WTC11 (cell line): ENCODE measurements at regions not wholly inside any gene's neighbourhood (a gene's known extent, or its start where the extent isn't known, plus 50 kb on each side); places are given as distances from the start of the nearest gene placed in this dataset.

Source experiments
- ATAC-seq: fragments of 200-7000 bp; cut with Tn5 transposase; 2 replicates; pipeline ENCODE4 v1.10.0; 2021; ENCODE audit warnings: mild to moderate bottlenecking, moderate library complexity
- CTCF ChIA-PET: fragments of 300-600 bp; sonication (Branson Sonifier 250); formaldehyde crosslinking; loops from one replicate; lab custom pipeline; 2021; ENCODE audit warnings: antibody characterized with exemption; lab: Charles Lee
- POLR2A ChIA-PET: fragments of 350-600 bp; sonication (Branson Sonifier 250); formaldehyde crosslinking; loops from one replicate; lab custom pipeline; 2021; ENCODE audit warnings: antibody characterized with exemption; lab: Charles Lee
- DNase-seq: peaks from one replicate; pipeline ENCODE4 v3.0.0; 2021; ENCODE audit warnings: low spot score
- H3K27ac Mint-ChIP-seq: 2 replicates; pipeline ENCODE4 v1.8.0; 2021; ENCODE audit warnings: mixed read lengths
- H3K27me3 Mint-ChIP-seq: 2 replicates; pipeline ENCODE4 v1.8.0; 2021; ENCODE audit warnings: low read depth, mild to moderate bottlenecking, moderate library complexity, mixed read lengths
- H3K36me3 Mint-ChIP-seq: 2 replicates; pipeline ENCODE4 v1.8.0; 2021; ENCODE audit warnings: mixed read lengths
- H3K4me1 Mint-ChIP-seq: 2 replicates; pipeline ENCODE4 v1.8.0; 2022; ENCODE audit warnings: mixed read lengths
- H3K4me3 Mint-ChIP-seq: 2 replicates; pipeline ENCODE4 v1.8.0; 2021; ENCODE audit warnings: mild to moderate bottlenecking, moderate library complexity, mixed read lengths
- H3K9me3 Mint-ChIP-seq: 2 replicates; pipeline ENCODE4 v1.8.0; 2021; ENCODE audit warnings: mixed read lengths
- EMX1 ChIP-seq: fragments of 250-450 bp; sonication (Bioruptor Pico); IDR thresholded peaks from 2 replicates; pipeline ENCODE4 v1.8.0; 2021; ENCODE audit warnings: mild to moderate bottlenecking
- IRF2 ChIP-seq: sonication (generic); formaldehyde crosslinking; IDR thresholded peaks from 2 replicates; pipeline ENCODE4 v1.8.0; 2022; ENCODE audit warnings: low read depth, missing genetic modification reagents, borderline replicate concordance
- MYBL2 ChIP-seq: sonication (generic); formaldehyde crosslinking; IDR thresholded peaks from 2 replicates; pipeline ENCODE4 v1.8.1; 2023; ENCODE audit warnings: mild to moderate bottlenecking, moderate library complexity, missing genetic modification reagents
- NFYB ChIP-seq: sonication (generic); formaldehyde crosslinking; conservative IDR thresholded peaks from 2 replicates; pipeline ENCODE4 v1.8.0; 2022; ENCODE audit warnings: low read depth, missing genetic modification reagents
- OVOL2 ChIP-seq: fragments of 250-450 bp; sonication (Bioruptor Pico); IDR thresholded peaks from 2 replicates; pipeline ENCODE4 v1.9.0; 2021; ENCODE audit warnings: mild to moderate bottlenecking, borderline replicate concordance
- PRRX2 ChIP-seq: fragments of 250-450 bp; sonication (Bioruptor Pico); IDR thresholded peaks from 2 replicates; pipeline ENCODE4 v1.8.0; 2021; ENCODE audit warnings: mild to moderate bottlenecking
- RELA ChIP-seq: sonication (generic); formaldehyde crosslinking; IDR thresholded peaks from 2 replicates; pipeline ENCODE4 v1.8.1; 2022; ENCODE audit warnings: missing genetic modification reagents, mild to moderate bottlenecking, borderline replicate concordance
- SMAD3 ChIP-seq: sonication (generic); formaldehyde crosslinking; IDR thresholded peaks from 2 replicates; pipeline ENCODE4 v1.8.0; 2022; ENCODE audit warnings: missing genetic modification reagents, mild to moderate bottlenecking, borderline replicate concordance
- SP1 ChIP-seq: sonication (generic); formaldehyde crosslinking; conservative IDR thresholded peaks from 2 replicates; pipeline ENCODE4 v1.8.1; 2022; ENCODE audit warnings: missing genetic modification reagents
- TEAD1 ChIP-seq: sonication (generic); formaldehyde crosslinking; IDR thresholded peaks from 2 replicates; pipeline ENCODE4 v1.8.0; 2022; ENCODE audit warnings: mild to moderate bottlenecking, missing genetic modification reagents
- TEAD4 ChIP-seq: sonication (generic); formaldehyde crosslinking; IDR thresholded peaks from 2 replicates; pipeline ENCODE4 v1.8.0; 2022; ENCODE audit warnings: mild to moderate bottlenecking, missing genetic modification reagents
- ZNF121 ChIP-seq: sonication (generic); formaldehyde crosslinking; IDR thresholded peaks from 2 replicates; pipeline ENCODE4 v1.8.0; 2023; ENCODE audit warnings: missing genetic modification reagents
- ZNF138 ChIP-seq: sonication (generic); formaldehyde crosslinking; conservative IDR thresholded peaks from 2 replicates; pipeline ENCODE4 v1.8.1; 2022; ENCODE audit warnings: mild to moderate bottlenecking, moderate library complexity, missing genetic modification reagents
- ZNF219 ChIP-seq: sonication (generic); formaldehyde crosslinking; IDR thresholded peaks from 2 replicates; pipeline ENCODE4 v1.8.0; 2023; ENCODE audit warnings: missing genetic modification reagents, mild to moderate bottlenecking, borderline replicate concordance
- ZNF416 ChIP-seq: fragments of 250-450 bp; sonication (Bioruptor Pico); IDR thresholded peaks from 2 replicates; pipeline ENCODE4 v1.9.0; 2021; ENCODE audit warnings: mild to moderate bottlenecking, inconsistent platforms
- ZNF671 ChIP-seq: fragments of 250-450 bp; sonication (Bioruptor Pico); IDR thresholded peaks from 2 replicates; pipeline ENCODE4 v1.8.0; 2021; ENCODE audit warnings: mild to moderate bottlenecking
- TF ChIP-seq, protein P1 (sequence below): sonication (generic); formaldehyde crosslinking; IDR thresholded peaks from 2 replicates; pipeline ENCODE4 v1.8.0; 2022; ENCODE audit warnings: mild to moderate bottlenecking, missing genetic modification reagents
- TF ChIP-seq, protein P2 (sequence below): sonication (generic); formaldehyde crosslinking; IDR thresholded peaks from 2 replicates; pipeline ENCODE4 v1.8.1; 2022; ENCODE audit warnings: low read depth, mild to moderate bottlenecking, moderate library complexity, missing genetic modification reagents, borderline replicate concordance
- TF ChIP-seq, protein P3 (sequence below): fragments of 200-600 bp; IDR thresholded peaks from 2 replicates; pipeline ENCODE4 v1.8.0; 2022; ENCODE audit warnings: antibody characterized with exemption
- TF ChIP-seq, protein P4 (sequence below): sonication (generic); formaldehyde crosslinking; IDR thresholded peaks from 2 replicates; pipeline ENCODE4 v1.8.1; 2022; ENCODE audit warnings: mild to moderate bottlenecking, missing genetic modification reagents, moderate library complexity, borderline replicate concordance
- TF ChIP-seq, protein P5 (sequence below): sonication (generic); formaldehyde crosslinking; IDR thresholded peaks from 2 replicates; pipeline ENCODE4 v1.8.1; 2023; ENCODE audit warnings: mild to moderate bottlenecking, missing genetic modification reagents, moderate library complexity
- TF ChIP-seq, protein P6 (sequence below): sonication (generic); formaldehyde crosslinking; IDR thresholded peaks from 2 replicates; pipeline ENCODE4 v1.8.1; 2023; ENCODE audit warnings: mild to moderate bottlenecking, missing genetic modification reagents, borderline replicate concordance
- TF ChIP-seq, protein P7 (sequence below): sonication (generic); formaldehyde crosslinking; IDR thresholded peaks from 2 replicates; pipeline ENCODE4 v1.8.0; 2023; ENCODE audit warnings: missing genetic modification reagents

DNA sequence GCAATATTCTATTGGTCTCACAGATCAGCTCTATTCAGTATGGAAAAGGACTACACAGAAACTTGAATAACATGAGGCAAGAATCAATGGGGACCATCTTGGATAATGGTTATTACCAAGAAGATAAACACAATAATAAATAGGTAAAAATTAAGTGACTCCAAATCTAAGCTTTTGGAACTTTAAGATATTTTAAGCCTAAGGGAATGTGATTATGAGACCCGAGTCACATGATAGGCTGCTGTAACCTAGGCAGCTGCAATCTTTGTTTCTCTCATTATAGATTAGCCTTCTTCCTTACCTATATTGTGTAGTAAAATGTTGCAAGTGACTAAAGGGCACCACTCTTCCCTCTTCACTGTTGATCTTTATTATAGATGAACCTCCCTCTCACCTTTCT is 121.9 kb downstream of the SYT10 start:
- POLR2A ChIA-PET, result no interaction called here
- H3K27me3 Mint-ChIP-seq, result no peaks in the 10 kb centered on the region
- peaks cover 14% of the 10 kb centered on the region for H3K9me3 Mint-ChIP-seq
- H3K4me1 Mint-ChIP-seq, result no peaks in the 10 kb centered on the region
- peaks cover 6% of the 10 kb centered on the region for H3K36me3 Mint-ChIP-seq
- no peak overlapping the region for H3K4me3 Mint-ChIP-seq
- CTCF ChIA-PET, result no interaction called here
- no peak for DNase-seq
- no peak overlapping the region for H3K27ac Mint-ChIP-seq
- TF ChIP-seq ZNF671 (CRISPR knock-in tag) (no peak), MYBL2 (CRISPR knock-in tag) (no peak), OVOL2 (CRISPR knock-in tag) (no peak), TEAD1 (no peak), ZNF121 (CRISPR knock-in tag) (no peak), ZNF138 (no peak), RELA (CRISPR knock-in tag) (no peak), NFYB (CRISPR knock-in tag) (no peak), SMAD3 (CRISPR knock-in tag) (no peak), PRRX2 (no peak), EMX1 (CRISPR knock-in tag) (no peak), ZNF219 (no peak)
- TF ChIP-seq, protein P1, sequence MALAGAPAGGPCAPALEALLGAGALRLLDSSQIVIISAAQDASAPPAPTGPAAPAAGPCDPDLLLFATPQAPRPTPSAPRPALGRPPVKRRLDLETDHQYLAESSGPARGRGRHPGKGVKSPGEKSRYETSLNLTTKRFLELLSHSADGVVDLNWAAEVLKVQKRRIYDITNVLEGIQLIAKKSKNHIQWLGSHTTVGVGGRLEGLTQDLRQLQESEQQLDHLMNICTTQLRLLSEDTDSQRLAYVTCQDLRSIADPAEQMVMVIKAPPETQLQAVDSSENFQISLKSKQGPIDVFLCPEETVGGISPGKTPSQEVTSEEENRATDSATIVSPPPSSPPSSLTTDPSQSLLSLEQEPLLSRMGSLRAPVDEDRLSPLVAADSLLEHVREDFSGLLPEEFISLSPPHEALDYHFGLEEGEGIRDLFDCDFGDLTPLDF, result no peak
- TF ChIP-seq, protein P2, sequence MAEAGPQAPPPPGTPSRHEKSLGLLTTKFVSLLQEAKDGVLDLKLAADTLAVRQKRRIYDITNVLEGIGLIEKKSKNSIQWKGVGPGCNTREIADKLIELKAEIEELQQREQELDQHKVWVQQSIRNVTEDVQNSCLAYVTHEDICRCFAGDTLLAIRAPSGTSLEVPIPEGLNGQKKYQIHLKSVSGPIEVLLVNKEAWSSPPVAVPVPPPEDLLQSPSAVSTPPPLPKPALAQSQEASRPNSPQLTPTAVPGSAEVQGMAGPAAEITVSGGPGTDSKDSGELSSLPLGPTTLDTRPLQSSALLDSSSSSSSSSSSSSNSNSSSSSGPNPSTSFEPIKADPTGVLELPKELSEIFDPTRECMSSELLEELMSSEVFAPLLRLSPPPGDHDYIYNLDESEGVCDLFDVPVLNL (CRISPR knock-in tag), result no peak
- TF ChIP-seq, protein P3, sequence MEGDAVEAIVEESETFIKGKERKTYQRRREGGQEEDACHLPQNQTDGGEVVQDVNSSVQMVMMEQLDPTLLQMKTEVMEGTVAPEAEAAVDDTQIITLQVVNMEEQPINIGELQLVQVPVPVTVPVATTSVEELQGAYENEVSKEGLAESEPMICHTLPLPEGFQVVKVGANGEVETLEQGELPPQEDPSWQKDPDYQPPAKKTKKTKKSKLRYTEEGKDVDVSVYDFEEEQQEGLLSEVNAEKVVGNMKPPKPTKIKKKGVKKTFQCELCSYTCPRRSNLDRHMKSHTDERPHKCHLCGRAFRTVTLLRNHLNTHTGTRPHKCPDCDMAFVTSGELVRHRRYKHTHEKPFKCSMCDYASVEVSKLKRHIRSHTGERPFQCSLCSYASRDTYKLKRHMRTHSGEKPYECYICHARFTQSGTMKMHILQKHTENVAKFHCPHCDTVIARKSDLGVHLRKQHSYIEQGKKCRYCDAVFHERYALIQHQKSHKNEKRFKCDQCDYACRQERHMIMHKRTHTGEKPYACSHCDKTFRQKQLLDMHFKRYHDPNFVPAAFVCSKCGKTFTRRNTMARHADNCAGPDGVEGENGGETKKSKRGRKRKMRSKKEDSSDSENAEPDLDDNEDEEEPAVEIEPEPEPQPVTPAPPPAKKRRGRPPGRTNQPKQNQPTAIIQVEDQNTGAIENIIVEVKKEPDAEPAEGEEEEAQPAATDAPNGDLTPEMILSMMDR, result no peak
- TF ChIP-seq, protein P4, sequence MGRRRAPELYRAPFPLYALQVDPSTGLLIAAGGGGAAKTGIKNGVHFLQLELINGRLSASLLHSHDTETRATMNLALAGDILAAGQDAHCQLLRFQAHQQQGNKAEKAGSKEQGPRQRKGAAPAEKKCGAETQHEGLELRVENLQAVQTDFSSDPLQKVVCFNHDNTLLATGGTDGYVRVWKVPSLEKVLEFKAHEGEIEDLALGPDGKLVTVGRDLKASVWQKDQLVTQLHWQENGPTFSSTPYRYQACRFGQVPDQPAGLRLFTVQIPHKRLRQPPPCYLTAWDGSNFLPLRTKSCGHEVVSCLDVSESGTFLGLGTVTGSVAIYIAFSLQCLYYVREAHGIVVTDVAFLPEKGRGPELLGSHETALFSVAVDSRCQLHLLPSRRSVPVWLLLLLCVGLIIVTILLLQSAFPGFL, result no peak
- TF ChIP-seq, protein P5, sequence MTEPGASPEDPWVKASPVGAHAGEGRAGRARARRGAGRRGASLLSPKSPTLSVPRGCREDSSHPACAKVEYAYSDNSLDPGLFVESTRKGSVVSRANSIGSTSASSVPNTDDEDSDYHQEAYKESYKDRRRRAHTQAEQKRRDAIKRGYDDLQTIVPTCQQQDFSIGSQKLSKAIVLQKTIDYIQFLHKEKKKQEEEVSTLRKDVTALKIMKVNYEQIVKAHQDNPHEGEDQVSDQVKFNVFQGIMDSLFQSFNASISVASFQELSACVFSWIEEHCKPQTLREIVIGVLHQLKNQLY (CRISPR knock-in tag), result no peak
- TF ChIP-seq, all 79 proteins: peak for 0
- ATAC-seq, result no peak

DNA sequence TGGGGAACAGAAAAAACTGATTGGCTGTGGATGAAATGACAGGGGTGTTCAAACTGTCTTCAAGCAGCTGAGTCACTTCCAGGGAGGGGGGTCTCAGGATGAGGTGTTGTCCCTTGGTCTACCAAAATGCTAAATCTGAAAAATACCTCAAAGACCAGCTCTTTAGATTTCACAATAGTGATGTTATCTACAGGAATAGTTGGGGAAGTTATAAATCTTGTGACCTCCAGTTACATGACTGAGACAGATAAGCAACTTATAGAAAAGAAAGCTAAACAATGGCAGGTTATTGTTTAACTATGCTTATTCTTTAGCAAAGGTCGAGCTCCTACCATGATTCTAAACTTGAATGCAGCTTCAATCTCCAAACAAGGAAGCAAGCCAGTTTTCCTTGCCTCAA is 125.4 kb downstream of the SYT10 start:
- no peaks in the 10 kb centered on the region for H3K27me3 Mint-ChIP-seq
- H3K9me3 Mint-ChIP-seq, result peaks cover 14% of the 10 kb centered on the region
- DNase-seq (no peak), ATAC-seq (no peak)
- no peak for TF ChIP-seq ZNF671 (CRISPR knock-in tag)
- TF ChIP-seq, protein P6, sequence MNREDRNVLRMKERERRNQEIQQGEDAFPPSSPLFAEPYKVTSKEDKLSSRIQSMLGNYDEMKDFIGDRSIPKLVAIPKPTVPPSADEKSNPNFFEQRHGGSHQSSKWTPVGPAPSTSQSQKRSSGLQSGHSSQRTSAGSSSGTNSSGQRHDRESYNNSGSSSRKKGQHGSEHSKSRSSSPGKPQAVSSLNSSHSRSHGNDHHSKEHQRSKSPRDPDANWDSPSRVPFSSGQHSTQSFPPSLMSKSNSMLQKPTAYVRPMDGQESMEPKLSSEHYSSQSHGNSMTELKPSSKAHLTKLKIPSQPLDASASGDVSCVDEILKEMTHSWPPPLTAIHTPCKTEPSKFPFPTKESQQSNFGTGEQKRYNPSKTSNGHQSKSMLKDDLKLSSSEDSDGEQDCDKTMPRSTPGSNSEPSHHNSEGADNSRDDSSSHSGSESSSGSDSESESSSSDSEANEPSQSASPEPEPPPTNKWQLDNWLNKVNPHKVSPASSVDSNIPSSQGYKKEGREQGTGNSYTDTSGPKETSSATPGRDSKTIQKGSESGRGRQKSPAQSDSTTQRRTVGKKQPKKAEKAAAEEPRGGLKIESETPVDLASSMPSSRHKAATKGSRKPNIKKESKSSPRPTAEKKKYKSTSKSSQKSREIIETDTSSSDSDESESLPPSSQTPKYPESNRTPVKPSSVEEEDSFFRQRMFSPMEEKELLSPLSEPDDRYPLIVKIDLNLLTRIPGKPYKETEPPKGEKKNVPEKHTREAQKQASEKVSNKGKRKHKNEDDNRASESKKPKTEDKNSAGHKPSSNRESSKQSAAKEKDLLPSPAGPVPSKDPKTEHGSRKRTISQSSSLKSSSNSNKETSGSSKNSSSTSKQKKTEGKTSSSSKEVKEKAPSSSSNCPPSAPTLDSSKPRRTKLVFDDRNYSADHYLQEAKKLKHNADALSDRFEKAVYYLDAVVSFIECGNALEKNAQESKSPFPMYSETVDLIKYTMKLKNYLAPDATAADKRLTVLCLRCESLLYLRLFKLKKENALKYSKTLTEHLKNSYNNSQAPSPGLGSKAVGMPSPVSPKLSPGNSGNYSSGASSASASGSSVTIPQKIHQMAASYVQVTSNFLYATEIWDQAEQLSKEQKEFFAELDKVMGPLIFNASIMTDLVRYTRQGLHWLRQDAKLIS (CRISPR knock-in tag), result no peak
- TF ChIP-seq, protein P7, sequence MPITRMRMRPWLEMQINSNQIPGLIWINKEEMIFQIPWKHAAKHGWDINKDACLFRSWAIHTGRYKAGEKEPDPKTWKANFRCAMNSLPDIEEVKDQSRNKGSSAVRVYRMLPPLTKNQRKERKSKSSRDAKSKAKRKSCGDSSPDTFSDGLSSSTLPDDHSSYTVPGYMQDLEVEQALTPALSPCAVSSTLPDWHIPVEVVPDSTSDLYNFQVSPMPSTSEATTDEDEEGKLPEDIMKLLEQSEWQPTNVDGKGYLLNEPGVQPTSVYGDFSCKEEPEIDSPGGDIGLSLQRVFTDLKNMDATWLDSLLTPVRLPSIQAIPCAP (CRISPR knock-in tag), result no peak
- TF ChIP-seq SP1 (CRISPR knock-in tag), result no peak
- no peak for TF ChIP-seq ZNF416 (CRISPR knock-in tag)
- no peak for TF ChIP-seq ZNF121 (CRISPR knock-in tag)
- no peak for TF ChIP-seq IRF2 (CRISPR knock-in tag)
- no peak for TF ChIP-seq TEAD4 (CRISPR knock-in tag)
- ChIA-PET POLR2A (no interaction called here), CTCF (no interaction called here)
- peaks cover 6% of the 10 kb centered on the region for H3K36me3 Mint-ChIP-seq
- H3K4me1 Mint-ChIP-seq, result peaks cover 13% of the 10 kb centered on the region
- no peak overlapping the region for H3K4me3 Mint-ChIP-seq
- no peak overlapping the region for H3K27ac Mint-ChIP-seq
